ENCODE measurements at regions not wholly inside any gene's neighbourhood (a gene's known extent, or its start where the extent isn't known, plus 50 kb on each side); places are given as distances from the start of the nearest gene placed in this dataset.

GRCh38 chr10:131703541-131703940 is 197.3 kb upstream of the PPP2R2D start:
- Histone ChIP-seq H3K27me3 (ENCODE audit: control insufficient read depth, insufficient read depth, low read length) (no peaks in the 10 kb centered on the region), H3K4me3 (ENCODE audit: low read depth, low read length) (no peak overlapping the region), H3K36me3 (ENCODE audit: control insufficient read depth, insufficient read depth, low read length) (no peaks in the 10 kb centered on the region)
- no peak for TF ChIP-seq CTCF (IDR thresholded peaks at IDR 0.05; ENCODE audit: insufficient read depth, low read length, poor library complexity, severe bottlenecking)
- no peak for DNase-seq (ENCODE audit: low read depth)

GRCh38 chr10:131703941-131704340 is 196.9 kb upstream of the PPP2R2D start:
- TF ChIP-seq CTCF (IDR thresholded peaks at IDR 0.05; ENCODE audit: insufficient read depth, low read length, poor library complexity, severe bottlenecking), result no peak
- Histone ChIP-seq H3K36me3 (ENCODE audit: control insufficient read depth, insufficient read depth, low read length) (no peaks in the 10 kb centered on the region), H3K27me3 (ENCODE audit: control insufficient read depth, insufficient read depth, low read length) (no peaks in the 10 kb centered on the region), H3K4me3 (ENCODE audit: low read depth, low read length) (no peak overlapping the region)
- DNase-seq (ENCODE audit: low read depth), result no peak

GRCh38 chr10:131706476-131706875 is 194.3 kb upstream of the PPP2R2D start:
- Histone ChIP-seq H3K27me3 (ENCODE audit: control insufficient read depth, insufficient read depth, low read length) (no peaks in the 10 kb centered on the region), H3K4me3 (ENCODE audit: low read depth, low read length) (no peak overlapping the region), H3K36me3 (ENCODE audit: control insufficient read depth, insufficient read depth, low read length) (no peaks in the 10 kb centered on the region)
- no peak for DNase-seq (ENCODE audit: low read depth)
- TF ChIP-seq CTCF (IDR thresholded peaks at IDR 0.05; ENCODE audit: insufficient read depth, low read length, poor library complexity, severe bottlenecking), result no peak

- no peaks in the 10 kb centered on the region for H3K27me3 ChIP-seq (ENCODE audit: control insufficient read depth, insufficient read depth, low read length)
- DNase-seq (ENCODE audit: low read depth), result no peak
- H3K4me3 ChIP-seq (ENCODE audit: low read depth, low read length), result no peak overlapping the region
- no peaks in the 10 kb centered on the region for H3K36me3 ChIP-seq (ENCODE audit: control insufficient read depth, insufficient read depth, low read length)
- no peak for TF ChIP-seq CTCF (IDR thresholded peaks at IDR 0.05; ENCODE audit: insufficient read depth, low read length, poor library complexity, severe bottlenecking)
These were observed 193.9 kb upstream of the PPP2R2D start for GRCh38 chr10:131706952-131707351.

- H3K4me3 ChIP-seq (ENCODE audit: low read depth, low read length), result no peak overlapping the region
- no peaks in the 10 kb centered on the region for H3K36me3 ChIP-seq (ENCODE audit: control insufficient read depth, insufficient read depth, low read length)
- H3K27me3 ChIP-seq (ENCODE audit: control insufficient read depth, insufficient read depth, low read length), result no peaks in the 10 kb centered on the region
- TF ChIP-seq CTCF (IDR thresholded peaks at IDR 0.05; ENCODE audit: insufficient read depth, low read length, poor library complexity, severe bottlenecking), result no peak
- DNase-seq (ENCODE audit: low read depth), result no peak
These were observed 192.5 kb upstream of the PPP2R2D start for GRCh38 chr10:131708225-131708880.

Data from kidney epithelial cell (primary cell).